CD4-positive, alpha-beta T cell treated with Interleukin-12 subunit alpha and Interleukin-12 subunit beta, for 1 hour (primary cell): ENCODE measurements at regions not wholly inside any gene's neighbourhood (a gene's known extent, or its start where the extent isn't known, plus 50 kb on each side); places are given as distances from the start of the nearest gene placed in this dataset.

Source experiments
- DNase-seq: peaks from one replicate; pipeline ENCODE4 v3.0.0-alpha.2; 2020

DNA sequence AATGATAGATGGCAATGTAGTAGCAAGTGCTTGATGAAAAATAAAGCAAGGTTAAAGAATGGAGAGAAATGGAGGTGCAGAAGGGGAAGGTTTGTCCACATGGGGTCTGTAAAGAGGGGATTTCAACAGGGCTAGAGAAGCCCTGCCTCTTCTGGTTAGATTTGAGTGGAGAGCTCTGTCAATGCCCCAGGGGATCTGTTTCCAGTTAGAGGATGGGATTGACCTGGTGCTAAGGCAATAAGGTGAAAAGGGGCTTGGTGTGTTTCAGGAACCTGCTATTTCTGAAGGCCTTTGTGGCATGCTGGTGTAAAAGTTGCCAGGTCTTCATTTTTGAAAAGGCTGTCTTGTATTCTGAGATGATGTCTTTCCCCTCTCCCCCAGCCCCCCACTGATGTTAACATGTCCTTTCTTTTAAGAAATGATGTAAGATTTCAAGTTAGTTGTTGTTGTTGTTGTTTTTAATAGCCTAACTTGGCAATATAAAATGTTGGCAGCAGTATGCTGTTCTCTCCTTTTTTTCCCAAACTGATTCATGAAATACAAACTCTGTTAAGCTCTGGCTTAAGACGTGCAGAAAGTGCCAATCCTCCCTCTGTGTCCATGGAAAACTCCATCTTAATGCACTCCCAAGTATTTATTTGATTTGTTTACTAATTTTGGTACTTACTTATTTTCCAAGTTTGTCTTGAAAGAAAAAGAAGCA, 370.3 kb upstream of the ADGRL2 start:
- no peak for DNase-seq

DNA sequence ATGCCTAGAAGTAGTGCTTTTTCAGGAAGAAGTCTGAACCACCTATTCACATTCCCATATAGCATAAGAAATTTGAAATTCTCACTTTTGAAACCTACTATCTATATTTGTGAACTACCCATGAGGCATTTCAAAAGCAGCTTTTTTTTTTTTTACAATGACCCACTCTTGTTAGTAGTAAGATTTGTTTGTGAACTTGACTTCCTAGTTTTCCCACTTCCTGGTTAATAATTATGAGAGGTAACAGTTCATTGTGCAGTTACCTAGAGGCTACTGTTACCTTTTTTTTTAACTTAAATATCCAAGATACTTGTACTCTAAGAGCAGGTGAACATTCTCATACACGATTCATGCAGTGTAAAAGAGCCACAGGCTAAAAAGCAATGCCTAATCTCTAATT, 371.7 kb upstream of the ADGRL2 start:
- DNase-seq, result no peak

DNA sequence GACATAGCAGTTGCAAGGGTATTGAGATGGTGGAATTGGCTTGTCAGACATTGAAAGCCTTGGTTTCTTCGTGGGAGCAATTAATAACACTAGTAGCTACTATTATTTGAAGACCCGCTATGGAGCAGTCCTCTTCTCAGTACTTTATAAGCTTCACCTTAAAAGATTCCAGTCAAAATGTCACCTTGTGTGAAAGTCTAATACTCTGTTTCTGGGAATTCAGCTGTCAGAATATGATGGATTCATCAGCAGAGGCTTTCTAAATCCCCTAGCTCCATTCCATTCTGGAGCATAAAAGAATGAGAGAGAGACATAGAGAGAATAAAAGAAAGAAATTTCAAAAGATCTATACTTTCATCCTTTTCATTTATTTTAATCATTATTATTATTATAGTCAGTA, 375.9 kb upstream of the ADGRL2 start:
- no peak for DNase-seq

DNA sequence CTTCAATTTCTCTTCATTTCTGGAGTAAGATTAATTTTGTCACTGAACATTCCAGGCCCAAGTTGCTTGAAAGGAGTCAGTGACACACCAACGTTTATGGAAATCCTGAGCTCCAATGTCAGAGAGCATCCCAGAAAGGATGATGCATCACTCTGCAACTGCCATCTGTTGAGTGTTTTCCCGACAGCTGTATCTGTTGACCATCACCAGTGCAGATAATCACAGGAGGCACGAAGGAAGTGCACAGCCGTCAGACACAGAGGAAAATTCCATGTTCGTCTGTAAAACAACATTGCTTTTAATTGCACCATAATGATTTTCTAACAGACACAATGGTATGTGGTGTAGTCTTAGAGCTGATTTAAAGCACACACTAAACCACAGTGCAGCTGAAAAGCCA, 376.7 kb upstream of the ADGRL2 start:
- no peak for DNase-seq

DNA sequence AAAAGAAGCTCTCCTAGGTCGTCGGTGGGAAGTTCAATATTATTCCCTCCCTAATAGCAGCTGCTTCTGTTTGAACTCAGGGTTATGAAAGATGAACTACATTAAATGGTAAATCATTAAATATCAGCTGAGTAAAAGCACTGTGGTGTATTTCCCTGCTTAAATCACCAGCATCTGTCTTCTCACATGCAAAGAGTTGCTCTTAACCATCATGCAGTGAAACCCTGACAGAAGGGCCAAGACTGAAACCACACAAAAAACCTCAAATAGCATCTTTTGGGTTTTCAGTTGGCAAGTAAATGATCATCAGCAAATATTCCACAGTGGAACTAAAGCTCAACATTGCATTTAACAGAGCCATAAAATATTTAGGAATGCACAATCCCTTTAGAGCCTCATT, 380.0 kb upstream of the ADGRL2 start:
- DNase-seq, result no peak

DNA sequence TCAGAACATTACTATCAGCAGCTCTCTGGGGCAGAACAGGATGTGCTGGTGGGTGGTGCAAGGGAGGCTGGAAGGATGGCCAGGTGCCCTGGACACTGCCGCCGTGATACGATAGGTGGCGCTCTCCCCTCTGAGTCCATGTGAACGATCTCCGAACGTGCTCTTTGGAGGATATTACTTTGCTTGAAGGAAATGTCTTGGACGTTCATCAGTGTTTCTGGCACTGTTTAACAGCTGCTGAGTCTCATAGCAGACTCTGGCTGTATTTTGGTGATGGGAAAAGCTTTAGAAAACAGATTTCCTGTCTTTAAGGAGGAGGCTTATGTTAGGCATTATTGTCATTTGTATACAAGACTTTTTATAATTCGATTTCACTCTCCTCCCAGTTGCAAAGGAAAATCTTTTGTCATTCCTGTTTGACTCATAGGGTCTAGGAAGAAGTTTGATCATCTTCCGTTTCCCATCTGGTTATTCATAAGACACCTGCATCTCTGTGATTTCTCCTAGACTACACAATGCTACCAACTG, 386.2 kb upstream of the ADGRL2 start:
- DNase-seq, result no peak

DNA sequence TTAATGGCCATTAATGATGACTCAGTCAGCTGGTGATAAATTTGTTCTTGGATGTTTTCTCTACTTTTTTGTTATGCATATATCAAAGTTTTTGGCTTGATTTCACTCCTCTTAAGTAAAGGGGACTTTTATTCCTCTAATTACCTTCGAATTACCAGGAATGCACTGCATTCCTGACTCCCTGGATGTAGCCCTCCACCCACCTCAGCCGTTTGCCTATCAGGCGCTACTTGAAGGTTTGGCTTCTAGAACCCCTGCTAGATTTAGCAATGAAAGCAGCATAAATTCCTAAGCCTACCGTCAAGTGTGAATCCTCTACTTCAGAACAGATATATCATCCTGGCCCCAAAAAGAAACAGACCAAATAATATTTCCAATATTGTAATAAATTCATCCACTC, 387.8 kb upstream of the ADGRL2 start:
- no peak for DNase-seq

DNA sequence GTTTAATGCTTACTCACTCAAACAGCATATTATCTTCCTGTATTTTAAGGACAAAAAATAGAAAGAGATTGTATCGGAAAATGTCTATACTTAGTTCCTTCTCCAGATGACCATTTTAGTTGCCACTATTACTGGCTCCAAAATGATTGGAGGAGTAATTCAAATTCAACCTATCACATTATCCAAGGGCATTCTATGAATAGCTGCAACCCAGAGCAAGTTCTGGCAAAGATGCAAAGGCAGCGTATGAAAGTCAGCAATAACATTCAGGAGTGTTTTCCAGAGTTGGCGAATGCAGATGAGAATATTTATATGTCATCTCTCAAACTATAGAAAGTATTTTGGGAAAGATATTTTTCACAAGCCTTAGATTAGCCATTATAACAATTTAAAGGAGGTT, 389.8 kb upstream of the ADGRL2 start:
- DNase-seq, result no peak

DNA sequence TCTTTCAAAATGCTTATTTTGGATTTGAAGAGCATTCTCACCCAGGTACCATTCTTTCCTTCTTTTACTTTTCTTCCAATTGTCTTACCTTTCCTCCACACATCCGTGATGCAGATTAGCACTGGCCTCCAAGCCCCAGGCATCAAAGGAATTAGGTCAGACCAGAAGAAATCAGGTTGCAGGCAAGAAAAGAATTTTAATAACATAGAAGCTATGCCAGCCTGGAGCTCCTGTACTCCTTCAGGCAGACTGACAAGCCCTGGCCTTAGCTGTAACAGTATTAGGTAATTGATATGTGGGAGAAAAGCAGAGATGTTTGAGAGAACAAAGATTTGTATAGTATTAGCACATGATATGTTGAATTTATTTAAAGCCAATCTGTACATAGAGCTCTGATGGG, 390.4 kb upstream of the ADGRL2 start:
- DNase-seq, result no peak

DNA sequence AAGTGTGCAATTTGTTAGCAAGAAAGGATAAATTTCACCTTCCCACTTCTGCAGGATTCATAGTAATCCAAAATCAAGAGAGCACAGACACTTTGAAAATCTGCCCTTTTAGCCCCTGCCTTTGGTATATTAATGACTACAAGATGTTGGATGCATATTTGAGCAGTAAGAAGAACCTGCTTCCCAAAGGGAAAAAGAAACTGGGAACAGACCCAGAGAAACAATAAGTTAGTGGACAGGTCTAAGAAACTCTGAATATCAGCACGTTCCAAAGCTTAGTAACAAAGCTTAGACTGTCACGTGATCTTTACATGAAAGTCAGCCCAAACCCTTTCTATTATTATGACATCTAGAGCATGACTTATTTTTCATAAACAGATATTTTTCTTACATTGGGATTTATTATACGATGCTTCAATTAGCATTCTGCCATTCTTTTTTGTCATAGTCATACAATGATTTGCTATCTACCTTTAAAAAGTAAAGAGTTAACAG, 390.9 kb upstream of the ADGRL2 start:
- no peak for DNase-seq

DNA sequence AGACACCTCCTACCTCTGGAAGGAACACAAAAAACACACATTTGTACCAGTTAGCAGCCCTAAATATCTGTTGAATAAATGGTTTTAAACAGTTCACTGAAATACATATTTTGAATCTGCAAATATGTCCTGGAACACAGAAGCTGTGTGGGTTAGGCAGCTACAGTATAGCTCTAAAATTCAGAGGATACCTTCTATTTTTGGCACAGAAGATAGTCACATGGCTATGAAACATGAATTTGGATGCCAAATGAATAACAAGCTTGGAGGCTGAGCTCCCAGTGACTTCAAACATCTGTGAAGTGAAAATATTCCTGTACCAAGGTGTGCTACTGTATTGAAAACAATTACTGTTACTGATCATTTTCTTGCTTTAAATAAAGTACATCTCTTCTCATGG, 391.5 kb upstream of the ADGRL2 start:
- no peak for DNase-seq

DNA sequence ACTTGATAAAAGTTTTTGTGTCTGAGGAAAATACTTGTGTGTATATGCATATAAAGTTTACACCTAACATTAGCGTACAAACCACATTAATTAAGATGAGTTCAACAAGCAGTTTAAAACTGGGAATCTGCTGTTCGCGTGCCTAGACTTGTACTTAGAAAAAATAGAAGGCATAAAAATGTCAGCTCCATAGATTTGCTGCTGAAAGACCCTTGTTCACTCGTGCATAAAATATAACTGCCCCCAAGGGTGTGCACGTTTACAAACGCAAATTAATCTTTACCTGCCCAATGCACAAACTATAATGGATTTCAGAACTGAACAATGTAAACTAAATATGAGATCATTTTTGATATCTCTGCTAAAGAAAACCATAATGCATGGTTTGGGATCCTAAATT, 392.3 kb upstream of the ADGRL2 start:
- DNase-seq, result no peak

DNA sequence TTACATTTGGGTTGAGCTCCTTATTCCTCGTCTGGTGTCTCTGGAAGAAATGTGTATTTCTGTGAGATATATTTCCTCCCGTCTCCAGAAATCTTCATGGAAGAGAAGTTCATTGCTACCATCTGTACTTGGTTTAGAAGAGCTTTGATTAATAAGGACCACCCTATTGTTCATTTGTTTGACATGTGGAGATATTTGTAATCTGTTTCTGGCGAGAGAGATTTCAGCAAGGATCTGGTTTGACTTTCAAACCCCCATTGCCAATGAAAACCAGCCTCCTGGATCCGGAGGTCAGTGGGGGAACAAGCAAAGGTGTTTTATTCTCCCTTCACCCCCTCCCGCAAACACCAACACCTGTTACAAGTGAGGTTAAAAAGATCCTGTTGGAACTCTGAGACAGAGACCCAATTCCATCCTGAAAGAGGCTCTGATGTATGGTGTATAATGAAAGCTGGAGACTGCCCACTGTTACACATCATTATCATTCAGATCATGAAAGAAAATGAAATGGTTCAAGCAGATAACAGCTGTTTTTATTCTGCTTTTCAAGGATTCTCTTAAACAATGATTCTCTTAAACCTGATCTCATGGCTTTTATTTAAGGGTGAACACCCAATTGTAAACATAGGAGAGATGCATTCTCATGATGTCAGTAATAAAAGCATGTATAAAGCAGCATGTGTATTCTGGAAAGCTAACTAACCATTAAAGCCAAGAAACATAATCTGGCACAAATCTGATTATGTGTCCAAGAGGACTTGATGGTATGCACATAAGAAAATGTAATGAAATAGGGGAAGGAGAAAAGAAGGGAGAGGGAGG, 393.5 kb upstream of the ADGRL2 start:
- DNase-seq, result no peak

DNA sequence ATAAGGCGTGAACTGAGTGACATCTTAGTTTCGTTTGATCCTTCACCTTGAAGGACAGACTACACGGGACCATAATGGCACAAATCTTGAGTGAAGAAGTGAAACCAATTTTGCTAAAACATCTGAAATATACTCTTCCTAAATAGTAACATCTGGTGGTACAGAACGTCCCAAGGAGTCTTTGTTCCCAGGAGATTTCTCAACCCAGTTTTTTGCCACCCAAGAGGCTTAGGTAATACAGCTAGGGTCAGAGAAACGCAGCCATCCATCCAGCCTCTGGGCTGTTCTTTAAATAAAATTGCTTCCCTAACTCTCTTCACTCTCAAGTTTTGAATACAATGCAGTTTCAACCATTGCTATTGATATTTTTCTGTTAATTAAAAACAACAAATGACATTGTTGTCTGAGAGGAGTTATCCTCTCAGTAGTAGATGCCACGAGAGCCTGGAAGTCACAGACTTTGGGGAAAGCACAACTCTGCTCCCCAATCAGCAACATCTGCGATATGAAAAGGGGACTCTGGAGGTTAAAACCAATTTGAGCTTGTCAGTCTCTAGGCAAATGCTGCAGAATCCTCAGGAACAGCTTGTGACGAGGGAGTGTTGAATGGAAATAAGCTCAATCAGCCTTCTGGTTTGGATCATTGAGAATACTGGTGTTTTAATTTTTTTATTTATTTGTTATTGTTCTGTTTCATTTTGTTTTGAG, 394.3 kb upstream of the ADGRL2 start:
- no peak for DNase-seq

DNA sequence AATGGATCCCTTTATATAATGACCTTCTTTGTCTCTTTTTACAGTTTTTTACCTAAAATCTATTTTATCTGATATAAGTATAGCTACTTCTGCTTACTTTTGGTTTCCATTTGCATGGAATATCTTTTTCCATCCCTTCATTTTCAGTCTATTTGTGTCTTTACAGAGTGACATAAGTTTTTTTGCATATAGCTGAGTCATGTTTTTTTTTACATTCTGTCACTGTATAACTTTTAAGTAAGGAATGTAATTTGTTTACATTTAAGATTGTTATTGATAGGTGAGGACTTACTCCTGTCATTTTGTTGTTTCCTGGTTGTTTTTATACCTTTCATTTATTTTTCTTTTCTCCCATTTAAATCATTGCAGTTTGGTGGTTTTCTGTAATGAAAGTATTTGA, 402.7 kb upstream of the ADGRL2 start:
- DNase-seq, result no peak

DNA sequence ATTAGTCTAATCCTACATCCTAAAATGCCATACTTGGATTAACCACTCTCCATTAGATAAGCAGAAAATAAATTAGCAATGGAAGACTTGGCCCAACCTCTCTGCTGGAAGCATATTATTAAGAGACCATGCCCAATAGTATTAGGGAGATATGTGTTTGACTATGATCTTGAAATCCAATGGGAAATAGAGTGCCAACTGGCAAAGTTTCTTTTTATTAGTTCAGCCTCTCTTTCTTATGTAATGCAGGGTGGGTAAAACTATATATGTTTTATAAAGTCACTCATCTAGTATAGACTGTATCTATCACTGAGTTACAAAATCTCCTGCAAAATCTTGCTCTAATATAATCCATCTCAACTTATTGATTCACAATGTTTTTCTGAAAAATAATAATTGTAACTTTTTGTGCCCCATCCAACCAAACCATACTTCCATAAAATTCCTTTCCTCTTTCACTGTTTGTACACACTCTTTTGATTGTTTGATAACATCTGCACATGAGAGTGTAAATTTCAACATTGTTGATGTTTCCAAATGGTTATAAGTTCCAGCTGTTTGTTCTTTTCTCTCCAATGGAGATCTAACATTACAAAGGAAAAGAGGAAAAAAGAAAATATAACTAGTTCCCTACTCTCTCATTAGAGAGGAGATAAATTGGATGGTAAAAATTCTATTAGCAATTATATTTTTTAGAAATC, 408.1 kb upstream of the ADGRL2 start:
- no peak for DNase-seq

DNA sequence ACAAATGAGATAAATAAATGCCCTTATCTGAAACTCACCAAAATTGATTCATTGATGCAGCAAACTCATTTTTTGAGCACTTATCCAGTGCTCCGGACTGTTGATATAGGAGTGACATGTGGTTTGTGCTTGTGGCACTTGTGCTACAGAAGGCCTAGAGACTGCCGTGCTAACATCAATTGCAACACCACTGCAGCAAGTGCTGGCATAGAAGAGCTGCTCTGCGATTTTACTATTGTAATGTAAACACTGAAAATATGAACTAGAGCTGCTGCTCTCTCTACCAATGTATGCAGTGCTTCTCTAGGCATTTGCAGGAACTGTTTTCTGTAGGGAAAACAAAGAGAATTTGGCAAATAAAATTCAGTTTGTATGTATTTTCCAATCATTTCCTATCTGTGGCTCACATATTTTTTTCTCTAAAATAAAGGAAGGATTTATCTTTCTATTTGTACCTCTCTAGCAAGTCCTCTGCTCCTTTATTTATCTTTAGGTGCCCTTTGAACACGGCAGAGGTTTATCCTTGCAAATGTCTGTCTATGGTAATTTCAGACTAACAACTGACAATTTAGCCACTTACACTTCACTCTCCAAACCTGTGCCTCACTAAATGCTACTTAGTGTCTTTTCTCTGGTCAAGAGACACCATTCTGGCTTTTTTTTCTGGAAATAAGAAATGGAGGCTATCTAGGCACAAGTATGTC, 409.5 kb upstream of the ADGRL2 start:
- DNase-seq, result no peak

DNA sequence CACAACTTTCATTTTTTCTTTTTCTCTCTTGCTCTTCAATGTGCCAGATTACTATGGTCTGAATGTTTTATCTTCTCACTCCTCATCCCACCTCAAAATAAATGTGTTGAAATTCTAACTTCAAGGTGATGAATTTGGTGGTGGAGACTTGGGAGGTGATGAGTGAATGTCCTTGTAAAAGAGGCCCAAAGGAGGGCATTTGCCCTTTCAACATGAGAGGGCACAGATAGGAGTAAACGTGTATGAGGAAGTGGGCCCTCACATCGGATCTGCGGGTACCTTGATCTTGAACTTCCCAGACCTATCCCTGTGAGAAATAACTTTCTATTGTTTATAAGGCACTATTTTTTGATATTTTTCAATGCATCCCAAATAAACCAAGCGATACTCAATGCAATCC, 412.3 kb upstream of the ADGRL2 start:
- DNase-seq, result no peak

DNA sequence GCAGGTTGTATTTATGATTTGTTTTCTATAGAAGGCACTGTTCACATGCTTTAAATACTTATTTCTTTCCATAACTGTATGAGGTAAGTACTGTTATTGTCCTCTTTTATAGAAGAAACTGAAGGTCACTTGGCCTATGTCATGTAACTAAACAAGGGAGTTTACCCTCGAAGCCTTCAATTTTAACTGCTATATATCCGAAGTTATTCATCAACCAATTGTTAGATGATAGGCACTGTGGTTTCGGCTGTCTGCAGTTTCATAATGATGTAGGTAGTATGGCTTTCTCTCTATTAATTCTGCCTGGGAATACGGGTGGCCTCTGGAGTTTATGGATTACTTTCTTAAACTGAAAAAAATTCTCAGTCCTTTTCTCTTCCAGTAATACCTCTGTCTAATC, 413.3 kb upstream of the ADGRL2 start:
- DNase-seq, result no peak

DNA sequence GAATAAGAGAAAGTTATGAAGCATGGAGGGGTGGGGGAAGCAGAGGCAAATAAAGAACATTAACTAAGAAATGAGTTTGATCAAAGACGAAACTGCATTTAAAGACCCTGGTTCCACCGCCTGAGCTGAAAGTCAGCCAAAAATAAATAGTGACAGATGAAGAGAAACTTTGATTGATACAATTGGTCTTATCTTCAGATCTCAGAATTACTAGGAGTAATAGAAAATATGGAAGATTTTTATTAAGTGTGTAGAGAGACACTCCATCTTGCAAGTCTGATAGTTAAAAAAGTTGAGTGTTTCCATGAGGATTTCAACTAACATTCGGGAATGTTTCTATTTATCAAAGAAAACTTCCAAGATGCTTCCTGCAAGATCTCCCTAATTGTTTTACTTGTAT, 418.2 kb upstream of the ADGRL2 start:
- DNase-seq, result no peak

DNA sequence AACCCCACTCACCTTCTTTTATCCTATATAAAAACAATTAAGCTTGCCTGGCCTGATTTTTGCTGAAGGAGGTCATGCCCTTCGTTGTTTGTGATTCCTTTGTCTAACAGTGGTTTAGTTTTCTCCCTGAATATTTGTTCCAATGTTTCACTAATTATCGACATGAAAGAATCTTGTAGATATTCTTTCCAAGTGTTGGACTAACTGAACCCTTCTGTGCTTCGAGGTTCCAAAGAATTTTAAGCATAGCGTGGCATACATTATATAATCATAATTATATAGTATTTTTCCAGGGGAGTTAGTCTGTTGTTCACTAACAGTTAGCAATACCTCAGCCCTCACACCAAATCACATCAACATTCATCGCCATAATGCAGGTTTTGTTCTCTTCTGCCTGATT, 418.9 kb upstream of the ADGRL2 start:
- DNase-seq, result no peak

DNA sequence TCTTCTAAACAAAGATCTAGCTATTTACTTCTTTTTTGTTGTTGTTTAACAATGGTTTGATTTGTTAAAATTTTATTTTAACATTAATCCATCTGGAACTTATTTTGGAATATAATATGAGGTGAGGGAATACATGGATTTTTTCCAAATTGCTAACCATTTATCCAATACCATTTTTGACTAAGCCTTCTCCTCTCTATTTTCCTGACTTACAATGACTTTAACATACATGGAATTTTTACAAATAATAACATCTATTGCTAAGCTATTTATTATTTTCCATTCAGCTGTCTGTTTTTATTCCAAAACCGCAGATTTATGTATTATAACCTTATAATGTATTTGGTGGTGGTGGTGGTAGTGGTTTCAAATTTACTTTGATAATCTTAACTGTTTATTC, 420.3 kb upstream of the ADGRL2 start:
- no peak for DNase-seq
